ENCODE measurements at regions not wholly inside any gene's neighbourhood (a gene's known extent, or its start where the extent isn't known, plus 50 kb on each side); places are given as distances from the start of the nearest gene placed in this dataset.

DNA sequence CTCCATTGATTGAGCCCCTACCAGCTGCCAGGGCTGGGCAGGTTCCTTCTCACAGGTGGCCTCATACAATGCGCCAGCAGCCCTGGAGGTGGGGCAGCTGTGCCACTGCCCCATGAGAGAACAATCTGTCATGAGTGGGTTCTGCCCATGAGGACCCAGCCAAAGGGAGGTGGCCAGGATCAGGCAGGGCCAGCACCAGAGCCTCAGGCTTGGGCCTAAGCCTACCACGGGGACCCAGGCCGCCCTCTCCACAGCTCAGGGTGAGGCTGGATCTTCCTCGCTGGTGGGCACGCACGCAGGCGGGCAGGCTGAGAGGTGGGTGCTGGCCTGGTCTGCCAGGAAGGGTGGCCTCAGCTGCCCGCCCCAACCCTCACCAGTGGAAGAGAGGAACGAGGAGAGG is 110.7 kb downstream of the KIF26A start:
- DNase-seq (ENCODE audit: low spot score) (no peak), ATAC-seq (no peak)
- peaks cover 15% of the 10 kb centered on the region for H3K9me3 Mint-ChIP-seq
- 0 out of 2 replicates have a peak, but pooled peaks cover 3% of the 10 kb centered on the region for H3K36me3 Mint-ChIP-seq
- no peaks in the 10 kb centered on the region for H3K4me1 Mint-ChIP-seq
- TF ChIP-seq, protein P1, sequence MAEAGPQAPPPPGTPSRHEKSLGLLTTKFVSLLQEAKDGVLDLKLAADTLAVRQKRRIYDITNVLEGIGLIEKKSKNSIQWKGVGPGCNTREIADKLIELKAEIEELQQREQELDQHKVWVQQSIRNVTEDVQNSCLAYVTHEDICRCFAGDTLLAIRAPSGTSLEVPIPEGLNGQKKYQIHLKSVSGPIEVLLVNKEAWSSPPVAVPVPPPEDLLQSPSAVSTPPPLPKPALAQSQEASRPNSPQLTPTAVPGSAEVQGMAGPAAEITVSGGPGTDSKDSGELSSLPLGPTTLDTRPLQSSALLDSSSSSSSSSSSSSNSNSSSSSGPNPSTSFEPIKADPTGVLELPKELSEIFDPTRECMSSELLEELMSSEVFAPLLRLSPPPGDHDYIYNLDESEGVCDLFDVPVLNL (CRISPR knock-in tag; IDR thresholded peaks at IDR 0.05; ENCODE audit: borderline replicate concordance, low read depth): no peak
- TF ChIP-seq, protein P2, sequence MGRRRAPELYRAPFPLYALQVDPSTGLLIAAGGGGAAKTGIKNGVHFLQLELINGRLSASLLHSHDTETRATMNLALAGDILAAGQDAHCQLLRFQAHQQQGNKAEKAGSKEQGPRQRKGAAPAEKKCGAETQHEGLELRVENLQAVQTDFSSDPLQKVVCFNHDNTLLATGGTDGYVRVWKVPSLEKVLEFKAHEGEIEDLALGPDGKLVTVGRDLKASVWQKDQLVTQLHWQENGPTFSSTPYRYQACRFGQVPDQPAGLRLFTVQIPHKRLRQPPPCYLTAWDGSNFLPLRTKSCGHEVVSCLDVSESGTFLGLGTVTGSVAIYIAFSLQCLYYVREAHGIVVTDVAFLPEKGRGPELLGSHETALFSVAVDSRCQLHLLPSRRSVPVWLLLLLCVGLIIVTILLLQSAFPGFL (CRISPR knock-in tag; IDR thresholded peaks at IDR 0.05; ENCODE audit: borderline replicate concordance): no peak
- TF ChIP-seq GABPB1 (CRISPR knock-in tag; IDR thresholded peaks at IDR 0.05): no peak
- no peak for TF ChIP-seq KAT7 (CRISPR knock-in tag; IDR thresholded peaks at IDR 0.05; ENCODE audit: borderline replicate concordance)
- H3K27ac Mint-ChIP-seq: no peak overlapping the region
- H3K27me3 Mint-ChIP-seq (ENCODE audit: low read depth): no peaks in the 10 kb centered on the region
- CTCF ChIA-PET: interaction anchor here (0.6 kb wide), 1 partner anchor 394 kb away, joined by 3 read pairs; no protein-coding TSS in a partner anchor
- H3K4me3 Mint-ChIP-seq: no peak overlapping the region
- POLR2A ChIA-PET: no interaction called here

DNA sequence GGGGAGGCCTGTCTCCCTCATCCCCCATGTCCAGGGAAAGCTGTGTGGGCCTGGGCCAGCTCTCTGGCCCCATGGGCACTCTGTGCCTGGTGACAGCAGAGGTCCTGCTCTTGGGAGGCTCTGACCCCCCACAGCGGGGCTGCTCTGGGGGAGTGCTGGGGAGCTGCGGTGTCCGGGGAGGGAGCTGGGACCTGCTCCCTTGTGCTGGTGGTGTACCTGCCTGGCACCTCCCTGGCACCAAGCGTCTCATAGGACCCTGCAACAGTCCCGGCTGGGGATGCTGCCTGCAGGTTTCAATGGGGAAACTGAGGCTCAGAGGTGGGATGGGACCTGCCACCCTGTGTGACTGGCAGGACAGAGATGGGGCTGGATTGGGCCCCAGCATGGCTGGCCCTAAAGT is 111.3 kb downstream of the KIF26A start:
- DNase-seq (ENCODE audit: low spot score): no peak

DNA sequence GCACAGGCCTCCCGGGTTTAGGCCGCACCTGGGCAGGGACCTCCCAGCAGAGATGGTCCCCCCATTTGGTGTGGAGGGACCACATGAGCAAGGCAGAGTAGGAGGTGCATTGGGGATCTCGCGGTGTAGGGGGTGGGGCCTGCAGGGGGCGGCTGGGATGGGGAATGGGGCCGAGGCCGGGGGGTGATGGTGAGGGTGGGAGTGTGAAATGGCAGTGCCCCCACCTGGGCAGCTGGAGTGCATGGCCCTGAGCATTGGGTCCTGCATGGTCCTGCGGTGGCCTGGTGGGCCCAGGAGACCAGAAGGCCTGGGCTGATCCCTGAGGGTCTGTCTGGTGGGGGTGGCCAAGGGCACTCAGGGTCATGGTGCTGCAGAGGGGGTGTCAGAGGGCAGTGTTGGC is 111.8 kb downstream of the KIF26A start:
- CTCF ChIA-PET: no interaction called here

More for the DNA sequence above, 111.3 kb downstream of the KIF26A start:
- POLR2A ChIA-PET: no interaction called here
- Mint-ChIP-seq H3K36me3 (0 out of 2 replicates have a peak, but pooled peaks cover 3% of the 10 kb centered on the region), H3K9me3 (peaks cover 15% of the 10 kb centered on the region), H3K4me3 (no peak overlapping the region), H3K27ac (no peak overlapping the region), H3K4me1 (no peaks in the 10 kb centered on the region), H3K27me3 (ENCODE audit: low read depth) (no peaks in the 10 kb centered on the region)
- CTCF ChIA-PET: no interaction called here
- TF ChIP-seq GRHL2 (CRISPR knock-in tag; IDR thresholded peaks at IDR 0.05; ENCODE audit: insufficient replicate concordance, severe bottlenecking) (no peak), RELA (CRISPR knock-in tag; IDR thresholded peaks at IDR 0.05; ENCODE audit: borderline replicate concordance) (no peak), ZNF138 (CRISPR knock-in tag; conservative IDR thresholded peaks at IDR 0.05) (no peak)
- TF ChIP-seq, protein P3, sequence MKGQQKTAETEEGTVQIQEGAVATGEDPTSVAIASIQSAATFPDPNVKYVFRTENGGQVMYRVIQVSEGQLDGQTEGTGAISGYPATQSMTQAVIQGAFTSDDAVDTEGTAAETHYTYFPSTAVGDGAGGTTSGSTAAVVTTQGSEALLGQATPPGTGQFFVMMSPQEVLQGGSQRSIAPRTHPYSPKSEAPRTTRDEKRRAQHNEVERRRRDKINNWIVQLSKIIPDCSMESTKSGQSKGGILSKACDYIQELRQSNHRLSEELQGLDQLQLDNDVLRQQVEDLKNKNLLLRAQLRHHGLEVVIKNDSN (CRISPR knock-in tag; IDR thresholded peaks at IDR 0.05): no peak
- no peak for ATAC-seq

More for the DNA sequence above, 111.8 kb downstream of the KIF26A start:
- ATAC-seq: no peak
- Mint-ChIP-seq H3K9me3 (peaks cover 11% of the 10 kb centered on the region), H3K27me3 (ENCODE audit: low read depth) (no peaks in the 10 kb centered on the region), H3K27ac (no peak overlapping the region), H3K36me3 (0 out of 2 replicates have a peak, but pooled peaks cover 3% of the 10 kb centered on the region), H3K4me1 (no peaks in the 10 kb centered on the region), H3K4me3 (no peak overlapping the region)
- DNase-seq (ENCODE audit: low spot score): no peak
- TF ChIP-seq OVOL2 (CRISPR knock-in tag; IDR thresholded peaks at IDR 0.05; ENCODE audit: borderline replicate concordance) (no peak), ZBTB21 (CRISPR knock-in tag; IDR thresholded peaks at IDR 0.05; ENCODE audit: borderline replicate concordance) (no peak), GABPB1 (CRISPR knock-in tag; IDR thresholded peaks at IDR 0.05) (no peak)
- TF ChIP-seq, protein P4, sequence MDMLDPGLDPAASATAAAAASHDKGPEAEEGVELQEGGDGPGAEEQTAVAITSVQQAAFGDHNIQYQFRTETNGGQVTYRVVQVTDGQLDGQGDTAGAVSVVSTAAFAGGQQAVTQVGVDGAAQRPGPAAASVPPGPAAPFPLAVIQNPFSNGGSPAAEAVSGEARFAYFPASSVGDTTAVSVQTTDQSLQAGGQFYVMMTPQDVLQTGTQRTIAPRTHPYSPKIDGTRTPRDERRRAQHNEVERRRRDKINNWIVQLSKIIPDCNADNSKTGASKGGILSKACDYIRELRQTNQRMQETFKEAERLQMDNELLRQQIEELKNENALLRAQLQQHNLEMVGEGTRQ (CRISPR knock-in tag; IDR thresholded peaks at IDR 0.05): no peak
- TF ChIP-seq, protein P5, sequence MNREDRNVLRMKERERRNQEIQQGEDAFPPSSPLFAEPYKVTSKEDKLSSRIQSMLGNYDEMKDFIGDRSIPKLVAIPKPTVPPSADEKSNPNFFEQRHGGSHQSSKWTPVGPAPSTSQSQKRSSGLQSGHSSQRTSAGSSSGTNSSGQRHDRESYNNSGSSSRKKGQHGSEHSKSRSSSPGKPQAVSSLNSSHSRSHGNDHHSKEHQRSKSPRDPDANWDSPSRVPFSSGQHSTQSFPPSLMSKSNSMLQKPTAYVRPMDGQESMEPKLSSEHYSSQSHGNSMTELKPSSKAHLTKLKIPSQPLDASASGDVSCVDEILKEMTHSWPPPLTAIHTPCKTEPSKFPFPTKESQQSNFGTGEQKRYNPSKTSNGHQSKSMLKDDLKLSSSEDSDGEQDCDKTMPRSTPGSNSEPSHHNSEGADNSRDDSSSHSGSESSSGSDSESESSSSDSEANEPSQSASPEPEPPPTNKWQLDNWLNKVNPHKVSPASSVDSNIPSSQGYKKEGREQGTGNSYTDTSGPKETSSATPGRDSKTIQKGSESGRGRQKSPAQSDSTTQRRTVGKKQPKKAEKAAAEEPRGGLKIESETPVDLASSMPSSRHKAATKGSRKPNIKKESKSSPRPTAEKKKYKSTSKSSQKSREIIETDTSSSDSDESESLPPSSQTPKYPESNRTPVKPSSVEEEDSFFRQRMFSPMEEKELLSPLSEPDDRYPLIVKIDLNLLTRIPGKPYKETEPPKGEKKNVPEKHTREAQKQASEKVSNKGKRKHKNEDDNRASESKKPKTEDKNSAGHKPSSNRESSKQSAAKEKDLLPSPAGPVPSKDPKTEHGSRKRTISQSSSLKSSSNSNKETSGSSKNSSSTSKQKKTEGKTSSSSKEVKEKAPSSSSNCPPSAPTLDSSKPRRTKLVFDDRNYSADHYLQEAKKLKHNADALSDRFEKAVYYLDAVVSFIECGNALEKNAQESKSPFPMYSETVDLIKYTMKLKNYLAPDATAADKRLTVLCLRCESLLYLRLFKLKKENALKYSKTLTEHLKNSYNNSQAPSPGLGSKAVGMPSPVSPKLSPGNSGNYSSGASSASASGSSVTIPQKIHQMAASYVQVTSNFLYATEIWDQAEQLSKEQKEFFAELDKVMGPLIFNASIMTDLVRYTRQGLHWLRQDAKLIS (CRISPR knock-in tag; IDR thresholded peaks at IDR 0.05; ENCODE audit: borderline replicate concordance): no peak
- POLR2A ChIA-PET: no interaction called here

All from WTC11 (cell line).